NCI-H146 treated with DMSO at 0.1 percent for 48 hours (cell line): ENCODE measurements at regions not wholly inside any gene's neighbourhood (a gene's known extent, or its start where the extent isn't known, plus 50 kb on each side); places are given as distances from the start of the nearest gene placed in this dataset.

Source experiments
- DNase-seq: peaks from one replicate; lab custom pipeline; 2025; ENCODE audit not compliant: unreplicated experiment; lab: John Stamatoyannopoulos, UW

DNA sequence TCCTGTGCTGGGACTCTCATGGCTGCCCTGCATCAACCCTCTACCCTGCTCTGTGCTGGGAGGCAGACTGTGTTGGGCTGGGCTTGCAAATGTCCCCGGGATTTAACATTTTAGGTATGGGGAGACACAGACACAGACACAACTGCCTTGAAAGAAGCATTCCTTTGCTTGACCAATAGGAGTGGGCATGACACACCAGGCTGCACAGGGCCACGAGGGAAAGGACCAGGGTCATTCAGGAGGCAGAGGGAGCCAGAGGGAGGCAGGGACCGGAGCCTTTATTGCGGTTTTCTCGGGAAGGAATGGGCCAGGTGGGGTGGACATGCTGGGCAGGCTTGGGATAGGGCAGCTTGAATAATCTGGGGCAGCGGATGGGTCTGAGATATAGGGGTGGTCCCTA, 238.7 kb upstream of the COPS8 start:
- no peak for DNase-seq

DNA sequence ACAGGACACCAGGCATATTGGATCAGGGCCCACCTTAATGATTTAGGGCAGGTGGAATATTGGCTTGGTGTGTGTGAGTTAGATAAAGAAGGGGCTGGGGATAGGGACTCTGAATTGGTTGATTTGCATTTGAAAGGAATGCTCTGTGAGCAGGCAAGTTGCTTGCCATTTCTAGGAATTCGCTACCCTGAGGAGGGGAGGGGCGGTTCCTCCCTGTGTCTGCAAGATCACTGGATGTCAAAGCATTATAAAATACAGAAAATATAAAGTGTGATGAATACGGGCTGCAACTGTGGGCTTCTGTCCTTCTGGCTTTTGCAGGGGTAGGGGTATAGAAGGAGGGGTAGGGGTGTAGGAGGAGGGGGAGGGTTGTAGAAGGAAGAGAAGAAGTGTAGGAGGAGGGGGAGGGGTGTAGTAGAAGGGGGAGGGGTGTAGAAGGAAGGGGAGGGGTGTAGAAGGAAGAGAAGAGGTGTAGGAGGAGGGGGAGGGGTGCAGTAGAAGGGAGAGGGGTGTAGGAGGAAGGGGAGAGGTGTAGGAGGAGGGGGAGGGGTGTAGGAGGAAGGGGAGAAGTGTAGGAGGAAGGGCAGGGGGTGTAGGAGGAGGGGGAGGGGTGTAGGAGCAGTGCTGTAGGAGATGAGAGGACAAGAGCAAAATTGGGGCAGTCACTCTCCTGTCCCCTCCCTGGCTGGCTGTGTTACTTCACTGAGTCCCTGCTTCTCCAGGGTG, 238.0 kb upstream of the COPS8 start:
- no peak for DNase-seq

DNA sequence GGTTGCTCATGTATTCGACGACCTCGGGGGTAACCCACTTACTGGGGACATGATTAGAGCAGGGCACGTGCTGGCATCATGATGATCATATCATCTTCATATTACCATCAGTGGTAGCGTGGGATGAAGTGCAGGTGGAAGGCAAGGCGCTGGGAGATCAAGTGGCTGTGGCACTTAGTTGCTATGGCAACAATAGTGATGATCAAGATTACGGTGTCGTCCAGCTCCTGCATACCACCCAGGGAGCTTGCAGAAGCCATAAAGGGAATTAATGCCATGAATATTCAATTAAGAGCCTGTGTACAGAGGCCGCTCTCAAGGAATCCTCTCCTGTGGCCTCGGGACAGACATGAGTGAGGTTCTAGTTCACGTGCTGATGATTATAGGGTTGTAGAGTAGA, 237.2 kb upstream of the COPS8 start:
- no peak for DNase-seq

DNA sequence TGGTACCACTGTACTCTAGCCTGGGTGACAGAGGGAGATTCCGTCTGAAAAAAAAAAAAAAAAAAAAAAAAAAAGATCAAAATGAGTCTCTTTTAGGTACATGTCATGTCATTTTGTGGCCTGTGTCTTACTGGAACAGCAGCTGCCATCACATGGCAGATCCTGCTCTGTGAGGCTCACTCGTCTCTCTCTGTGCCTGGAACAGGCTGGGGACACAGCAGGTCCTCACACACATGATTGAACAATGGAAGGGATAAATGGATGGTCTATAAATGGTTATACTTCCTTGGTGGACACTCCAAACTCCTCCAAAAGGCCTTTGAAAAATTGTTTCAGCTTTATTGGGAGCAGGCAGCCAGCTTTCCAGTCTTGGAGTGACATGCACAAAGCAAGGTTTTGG, 236.2 kb upstream of the COPS8 start:
- DNase-seq, result no peak

DNA sequence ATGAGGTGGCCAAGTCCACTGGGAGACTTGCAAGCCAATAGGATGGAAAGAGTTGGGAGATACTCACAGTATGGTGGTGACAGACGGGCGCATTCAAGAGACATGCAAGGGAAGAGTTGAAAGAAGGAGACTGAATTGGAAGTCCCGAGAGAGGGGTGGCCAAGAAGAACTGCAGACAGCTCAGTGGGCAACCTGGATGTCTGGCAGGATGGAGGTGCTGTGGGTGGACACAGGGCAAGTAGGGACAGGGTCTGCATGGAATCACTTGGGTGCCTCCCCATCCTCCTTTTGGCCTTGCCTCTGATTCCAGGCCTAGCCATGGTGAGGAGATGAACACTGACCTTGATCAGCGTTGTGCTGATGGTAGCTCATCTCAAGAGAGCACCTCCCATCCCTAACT, 235.7 kb upstream of the COPS8 start:
- DNase-seq, result no peak

DNA sequence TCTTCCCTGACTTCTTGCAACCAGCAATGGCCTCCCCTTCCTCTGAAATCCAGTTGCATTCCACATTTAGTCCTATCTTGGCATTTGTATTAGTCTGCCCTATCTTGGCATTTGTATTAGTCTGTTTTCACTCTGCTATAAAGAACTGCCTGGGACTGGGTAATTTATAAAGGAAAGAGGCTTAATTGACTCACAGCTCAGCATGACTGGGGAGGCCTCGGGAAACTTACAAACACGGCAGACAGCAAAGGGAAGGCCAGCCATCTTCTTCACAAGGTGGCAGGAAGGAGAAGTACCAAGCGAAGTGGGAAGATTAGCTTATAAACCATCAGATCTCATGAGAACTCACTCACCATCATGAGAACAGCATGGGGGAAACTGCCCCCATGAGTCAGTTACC, 234.5 kb upstream of the COPS8 start:
- DNase-seq, result no peak

DNA sequence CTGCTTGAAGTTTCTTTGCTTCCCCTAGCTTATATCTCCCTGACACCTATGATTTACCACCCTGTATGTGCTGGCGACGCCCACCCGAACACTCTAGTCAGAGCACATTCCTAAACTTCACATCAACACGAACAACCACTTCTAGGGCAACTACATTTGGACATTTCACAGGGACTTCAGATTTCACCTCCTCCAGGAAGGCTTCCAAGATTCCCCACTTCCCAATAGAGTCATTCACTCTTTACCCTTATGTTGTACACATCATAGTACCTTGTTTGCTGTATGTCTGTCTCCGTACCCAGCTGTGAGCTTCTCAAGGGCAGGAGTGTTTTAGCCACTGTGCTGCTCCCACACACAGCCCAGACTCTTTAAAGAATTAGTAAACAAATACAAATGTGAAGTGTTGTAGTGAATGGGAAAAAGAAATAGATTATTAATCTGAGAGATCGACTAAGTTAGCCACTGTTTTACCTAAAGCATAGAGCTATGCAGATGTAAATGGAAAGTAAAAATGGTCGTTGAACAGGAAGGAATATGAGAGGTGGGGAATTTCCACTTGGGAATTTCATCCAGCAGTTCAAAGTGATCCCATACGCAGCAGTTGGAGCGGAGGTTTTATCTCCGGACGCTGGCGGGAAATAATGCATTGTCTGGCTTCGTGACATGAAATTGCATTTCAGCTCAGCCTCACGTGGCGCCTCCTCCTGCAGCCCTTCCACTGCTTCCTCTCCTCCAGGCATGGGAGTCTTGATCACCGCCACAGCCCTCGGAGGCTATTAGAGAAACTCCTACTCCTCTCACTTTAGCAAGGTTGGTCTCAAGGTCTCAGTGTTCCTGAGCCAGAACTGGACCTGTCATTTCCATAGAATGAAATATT, 233.4 kb upstream of the COPS8 start:
- DNase-seq, result no peak

DNA sequence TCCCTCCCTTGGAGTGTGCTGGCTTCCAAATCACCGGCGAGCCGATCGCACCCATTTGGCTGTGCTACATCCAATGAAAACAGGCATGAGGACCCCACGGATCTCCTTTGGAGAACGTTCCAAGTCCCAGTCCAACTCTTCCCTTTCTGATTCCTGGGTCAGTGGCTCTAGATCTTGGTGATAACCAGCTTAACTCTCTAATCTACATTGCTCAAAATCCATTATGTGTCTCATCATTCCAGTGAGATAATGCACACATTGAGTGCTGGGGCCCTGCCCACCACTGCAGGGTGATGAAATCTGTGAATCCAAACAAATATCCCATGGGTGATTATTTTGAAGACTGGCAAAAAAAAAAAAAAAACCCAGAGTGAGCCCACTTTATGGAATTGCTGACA, 232.7 kb upstream of the COPS8 start:
- DNase-seq, result no peak

DNA sequence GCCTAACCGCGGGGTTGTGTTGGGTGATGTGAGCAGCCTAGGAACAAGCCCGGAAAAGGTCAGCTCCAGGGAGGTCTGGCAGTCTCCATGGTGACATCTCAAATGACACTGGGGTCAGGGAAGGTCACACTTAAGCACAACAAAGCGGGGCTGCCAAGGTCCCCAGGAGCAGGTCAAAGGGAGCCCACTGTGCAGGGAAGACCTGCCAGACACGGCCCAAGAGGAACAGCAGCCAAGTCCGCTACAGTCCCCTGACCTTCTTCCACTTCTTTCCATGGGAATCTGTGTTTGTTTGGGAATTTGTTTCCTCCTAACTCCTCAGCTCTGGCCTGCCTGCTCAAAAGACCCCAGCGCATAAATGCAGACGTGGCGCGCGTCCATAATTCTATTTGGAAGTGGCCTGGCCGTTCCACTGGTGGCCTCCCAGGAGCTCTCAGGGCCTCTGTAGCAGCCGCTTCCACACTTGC, 232.1 kb upstream of the COPS8 start:
- no peak for DNase-seq

DNA sequence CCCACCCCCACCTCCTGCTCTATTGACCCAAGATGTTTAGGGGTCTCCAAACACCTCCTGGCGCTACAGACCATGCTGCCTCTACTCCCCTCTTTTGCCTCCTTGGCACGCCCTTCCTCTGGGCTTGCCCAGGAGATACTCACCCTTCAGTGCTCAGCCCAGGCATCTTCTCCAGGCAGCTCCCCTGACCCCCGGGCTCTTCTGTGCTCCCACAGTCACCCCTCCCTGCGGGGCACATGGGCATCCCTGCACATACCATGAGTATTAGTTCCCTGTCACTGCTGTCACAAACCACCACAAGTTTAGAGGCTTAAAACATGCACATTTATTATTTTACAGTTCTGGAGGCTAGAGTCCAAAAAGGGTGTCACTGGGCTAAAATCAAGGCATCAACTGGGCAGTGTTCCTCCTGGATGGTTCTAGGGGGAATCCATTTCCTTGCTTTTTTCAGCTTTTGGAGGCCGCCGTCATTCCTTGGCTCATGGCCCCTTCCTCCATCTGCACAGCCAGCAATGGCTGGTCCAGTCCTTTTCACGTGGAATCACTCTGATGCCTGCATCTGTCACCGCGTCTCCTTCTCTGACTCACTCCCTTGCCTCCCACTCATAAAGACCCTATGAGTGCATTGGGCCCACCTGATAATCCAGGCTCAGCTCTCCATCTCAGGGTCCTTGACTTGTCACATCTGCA, 230.4 kb upstream of the COPS8 start:
- no peak for DNase-seq

DNA sequence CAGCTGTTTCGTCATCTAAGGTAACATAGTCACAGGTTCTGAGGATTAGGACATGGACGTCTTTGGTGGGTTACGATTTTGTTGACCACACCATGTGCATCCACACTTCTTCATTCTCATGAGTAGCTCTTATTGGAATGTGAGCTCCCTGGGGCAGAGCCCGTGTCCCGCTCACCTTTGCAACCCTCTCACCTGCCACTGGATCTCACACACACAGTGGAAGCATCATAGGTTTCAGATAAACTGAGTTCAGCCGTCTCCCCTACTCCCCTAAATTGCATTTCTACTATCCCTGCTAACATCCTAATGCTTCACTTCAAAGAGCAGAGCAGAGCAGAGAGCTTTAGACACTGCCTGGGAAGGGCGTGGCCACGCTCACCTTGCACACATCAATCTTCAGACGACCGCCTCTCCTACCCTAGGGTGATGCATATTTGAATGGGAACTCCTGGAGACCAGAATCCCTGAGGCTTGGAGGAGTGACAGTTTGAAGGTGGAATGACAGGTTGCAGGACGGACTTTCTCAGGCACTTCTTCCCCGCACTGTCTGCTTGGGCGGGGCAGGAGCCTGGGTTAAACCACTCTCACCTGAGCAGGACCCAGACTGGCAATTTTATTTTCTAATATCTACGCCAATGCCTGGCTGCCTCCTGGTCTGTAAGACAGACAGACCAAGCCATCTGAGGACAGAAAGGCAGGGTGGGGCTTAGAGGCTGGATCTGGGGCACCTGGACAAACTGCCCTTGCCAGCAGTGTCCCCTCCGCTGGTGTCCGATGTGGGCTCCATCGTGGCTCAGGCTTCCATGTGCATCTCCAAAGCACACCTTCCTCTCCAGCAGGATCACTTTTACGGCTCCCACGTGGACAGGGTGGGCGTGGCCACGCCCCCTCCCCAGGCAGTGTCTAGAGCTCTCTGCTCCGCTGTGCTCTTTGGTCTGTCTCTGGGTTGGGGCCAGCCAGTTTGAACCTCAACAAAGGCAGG, 229.5 kb upstream of the COPS8 start:
- DNase-seq, result no peak

DNA sequence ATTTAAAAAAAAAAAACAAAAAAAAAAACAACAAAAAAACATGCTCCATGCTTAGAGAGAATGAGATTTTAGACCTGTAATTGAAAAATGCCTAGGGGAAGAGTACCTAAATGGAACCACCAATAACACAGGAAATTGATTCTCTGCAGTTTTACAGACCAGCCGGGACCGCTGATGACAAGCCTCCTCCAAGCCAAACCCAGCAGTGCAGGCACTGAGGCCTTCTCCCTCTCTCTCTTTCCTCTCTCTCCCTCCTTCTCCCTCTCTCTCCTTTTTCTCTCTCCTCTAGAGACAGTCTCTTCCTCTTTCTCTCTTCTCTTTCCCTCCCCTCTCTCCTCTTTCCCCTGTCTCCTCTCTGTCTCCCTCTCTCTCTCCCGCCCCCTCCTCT, 228.8 kb upstream of the COPS8 start:
- DNase-seq, result no peak

DNA sequence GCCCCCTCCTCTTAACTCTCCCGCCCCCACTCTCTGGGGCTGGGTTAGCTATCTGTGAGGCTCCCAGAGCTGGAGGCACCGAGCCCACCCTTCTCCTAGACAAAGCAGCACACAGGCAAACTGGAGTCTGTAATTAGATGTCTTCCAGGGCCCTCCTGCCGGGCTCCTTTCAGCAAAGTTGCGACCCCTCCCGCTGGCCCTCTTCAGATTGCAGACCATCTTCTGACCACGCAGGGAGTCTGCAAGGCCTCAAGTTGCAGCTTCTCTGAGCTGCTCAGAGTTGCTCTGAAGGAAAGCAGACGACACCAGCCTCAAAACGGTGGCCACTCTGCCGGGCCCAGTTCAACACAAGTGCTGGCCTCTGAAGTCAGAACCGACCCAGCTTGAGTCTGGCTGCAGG, 228.4 kb upstream of the COPS8 start:
- DNase-seq, result no peak

DNA sequence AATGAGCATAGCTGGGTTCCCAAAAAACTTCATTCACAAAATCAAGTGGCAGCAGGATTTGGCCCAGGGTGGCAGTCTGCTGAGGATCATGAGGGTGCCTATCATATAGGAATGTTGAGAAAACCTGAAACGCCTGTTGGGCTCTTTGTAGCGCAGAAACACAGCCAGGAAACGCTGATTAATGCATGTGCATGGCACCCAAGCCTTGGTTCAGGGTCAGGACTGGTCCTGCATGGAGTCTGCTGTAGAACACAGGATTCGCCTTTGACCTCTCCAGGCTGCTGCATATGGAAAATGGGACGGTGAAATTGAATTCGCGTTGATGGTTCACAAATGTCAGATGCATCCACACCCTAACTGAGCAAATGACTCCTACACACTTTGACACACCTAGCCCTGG, 227.9 kb upstream of the COPS8 start:
- DNase-seq, result no peak

DNA sequence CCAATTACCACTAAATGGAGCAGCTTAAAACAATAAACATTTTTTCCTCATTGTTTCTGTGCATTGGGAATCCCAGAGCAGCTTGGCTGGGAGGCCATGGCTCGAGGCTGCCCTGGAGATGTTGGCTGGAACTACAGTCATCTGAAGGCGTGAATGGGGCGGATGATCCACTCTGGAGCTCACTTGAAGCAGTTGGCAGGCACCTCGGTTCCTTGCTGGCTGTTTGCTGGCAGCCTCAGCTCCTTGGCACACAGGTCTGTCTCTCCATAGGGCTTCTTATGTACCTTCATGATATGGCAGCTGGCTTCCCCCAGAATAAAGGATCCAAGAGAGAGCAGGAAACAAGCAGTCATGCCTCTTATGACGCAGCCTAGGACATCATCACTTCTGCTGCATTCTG, 227.0 kb upstream of the COPS8 start:
- no peak for DNase-seq

DNA sequence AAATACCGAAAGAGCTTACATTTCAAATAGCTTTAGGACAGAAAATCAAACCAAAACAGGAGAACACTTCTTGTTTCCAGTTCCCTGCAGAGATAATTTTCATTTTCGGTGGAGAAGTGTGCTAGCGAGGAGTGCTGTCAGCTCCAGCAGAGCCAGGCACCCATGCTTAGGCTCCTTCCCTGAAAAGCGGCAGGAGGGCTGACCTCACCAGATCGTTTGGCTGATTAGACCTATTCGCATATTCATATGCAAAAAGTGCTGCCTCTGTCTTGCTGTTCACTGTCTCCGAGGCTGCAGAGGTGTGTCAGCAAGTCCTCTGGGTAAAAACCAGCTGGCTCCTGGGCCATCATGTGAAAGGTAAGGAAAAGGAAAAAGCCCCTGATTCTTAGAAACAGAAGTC, 225.8 kb upstream of the COPS8 start:
- DNase-seq, result no peak

DNA sequence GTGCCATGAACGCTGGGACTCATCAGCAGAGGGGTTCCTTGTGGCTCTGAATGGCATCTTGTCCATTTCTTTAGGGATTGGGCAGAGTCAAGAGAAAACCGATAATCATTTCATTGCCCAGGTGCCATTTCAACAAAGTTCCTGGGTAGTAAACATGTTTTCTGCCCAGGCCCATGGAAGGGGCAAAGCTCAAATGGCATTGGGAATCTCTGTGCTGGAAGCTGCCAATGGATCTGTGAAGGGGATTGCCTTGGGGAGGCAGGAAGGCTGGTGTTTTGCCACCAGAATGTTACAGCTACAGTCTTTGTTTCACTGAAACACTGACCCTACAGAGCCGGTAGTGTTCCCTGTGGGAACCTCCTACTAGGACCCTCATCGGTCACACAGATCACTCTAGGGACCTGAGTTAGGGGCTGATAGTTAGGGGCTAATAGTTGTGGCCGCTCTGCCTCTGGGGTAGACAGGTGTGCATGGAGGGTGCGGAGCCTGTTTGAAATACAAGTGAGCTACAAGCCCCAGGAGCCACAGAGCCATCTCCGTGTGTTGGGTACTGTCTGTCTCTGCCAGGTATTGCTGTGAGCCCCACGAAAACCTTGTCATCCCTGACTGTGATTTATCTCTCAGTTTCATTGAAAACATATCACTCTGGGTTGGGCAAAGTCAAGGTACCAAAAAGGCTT, 224.4 kb upstream of the COPS8 start:
- no peak for DNase-seq

DNA sequence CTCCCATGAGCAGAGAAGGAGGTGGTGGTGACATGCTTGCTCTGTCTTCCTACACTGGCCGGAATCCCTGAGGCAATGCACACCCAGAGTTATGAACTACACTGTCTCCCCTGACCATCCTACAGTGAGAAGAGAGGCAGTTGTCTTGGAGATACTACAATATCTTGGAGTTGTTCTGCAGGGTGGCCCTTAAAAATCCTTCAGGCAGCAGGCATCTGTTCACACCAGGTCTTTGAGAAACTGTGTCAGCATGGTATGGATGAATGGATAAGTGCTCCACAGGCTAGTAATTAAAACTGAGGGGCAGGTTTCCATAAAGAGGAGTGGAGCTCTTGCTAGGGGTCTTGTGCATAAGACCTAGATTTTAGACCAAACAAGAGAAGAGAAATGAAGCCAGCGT, 223.7 kb upstream of the COPS8 start:
- DNase-seq, result no peak

DNA sequence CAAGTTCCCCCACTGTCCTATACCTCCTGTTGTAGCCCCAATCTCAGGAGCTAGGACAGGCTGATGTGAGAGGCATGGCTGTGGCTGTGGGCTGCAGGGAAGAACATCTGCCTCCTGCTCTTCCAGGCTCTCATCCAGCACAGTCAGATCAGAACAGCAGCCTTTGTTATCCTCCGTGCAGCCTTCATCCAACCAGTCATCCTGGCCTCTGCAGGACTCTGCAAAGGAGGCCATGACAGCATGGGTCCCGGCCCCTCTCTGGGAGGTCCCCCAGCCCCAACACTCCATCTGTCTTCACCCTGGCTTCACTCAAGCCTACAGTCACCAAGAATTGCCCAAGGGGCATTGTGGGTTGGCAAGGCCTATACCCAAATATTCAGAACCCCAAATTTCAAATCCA, 223.2 kb upstream of the COPS8 start:
- no peak for DNase-seq
